ENCODE measurements at regions not wholly inside any gene's neighbourhood (a gene's known extent, or its start where the extent isn't known, plus 50 kb on each side); places are given as distances from the start of the nearest gene placed in this dataset.

DNA sequence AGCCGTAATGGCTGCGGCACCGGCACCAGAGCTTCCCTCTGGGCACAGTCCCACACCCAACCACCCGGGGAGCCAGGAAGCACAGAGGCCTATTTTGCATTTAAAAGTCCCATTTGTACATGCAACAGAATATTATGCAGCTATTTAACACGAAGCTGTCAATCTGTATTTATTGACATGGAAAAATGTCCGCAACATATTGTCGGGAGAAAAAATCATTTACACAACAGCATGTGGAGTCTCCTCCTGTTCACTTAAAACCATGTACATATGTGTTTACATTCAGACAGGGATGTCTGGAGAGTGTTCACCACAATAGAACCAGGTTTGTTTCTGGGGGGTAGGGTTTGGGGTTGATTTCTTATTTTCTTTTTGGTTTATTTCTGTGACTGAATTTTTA, 63.4 kb upstream of the GRIK3 start:
- TF ChIP-seq, protein P1, sequence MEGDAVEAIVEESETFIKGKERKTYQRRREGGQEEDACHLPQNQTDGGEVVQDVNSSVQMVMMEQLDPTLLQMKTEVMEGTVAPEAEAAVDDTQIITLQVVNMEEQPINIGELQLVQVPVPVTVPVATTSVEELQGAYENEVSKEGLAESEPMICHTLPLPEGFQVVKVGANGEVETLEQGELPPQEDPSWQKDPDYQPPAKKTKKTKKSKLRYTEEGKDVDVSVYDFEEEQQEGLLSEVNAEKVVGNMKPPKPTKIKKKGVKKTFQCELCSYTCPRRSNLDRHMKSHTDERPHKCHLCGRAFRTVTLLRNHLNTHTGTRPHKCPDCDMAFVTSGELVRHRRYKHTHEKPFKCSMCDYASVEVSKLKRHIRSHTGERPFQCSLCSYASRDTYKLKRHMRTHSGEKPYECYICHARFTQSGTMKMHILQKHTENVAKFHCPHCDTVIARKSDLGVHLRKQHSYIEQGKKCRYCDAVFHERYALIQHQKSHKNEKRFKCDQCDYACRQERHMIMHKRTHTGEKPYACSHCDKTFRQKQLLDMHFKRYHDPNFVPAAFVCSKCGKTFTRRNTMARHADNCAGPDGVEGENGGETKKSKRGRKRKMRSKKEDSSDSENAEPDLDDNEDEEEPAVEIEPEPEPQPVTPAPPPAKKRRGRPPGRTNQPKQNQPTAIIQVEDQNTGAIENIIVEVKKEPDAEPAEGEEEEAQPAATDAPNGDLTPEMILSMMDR (IDR thresholded peaks at IDR 0.05; ENCODE audit: borderline replicate concordance) = no peak
- intact Hi-C loops (cut with micrococcal nuclease) = no loop called here
- no peaks in the 10 kb centered on the region for H3K4me1 ChIP-seq
- no peak for DNase-seq
- no peak overlapping the region for H3K27ac ChIP-seq (replicated peaks)
- H3K36me3 ChIP-seq = no peaks in the 10 kb centered on the region
- no peak overlapping the region for H3K4me3 ChIP-seq
- H3K27me3 ChIP-seq (ENCODE audit: low read depth) = peaks cover 64% of the 10 kb centered on the region
- H3K9me3 ChIP-seq (replicated peaks) = peaks cover 4% of the 10 kb centered on the region

DNA sequence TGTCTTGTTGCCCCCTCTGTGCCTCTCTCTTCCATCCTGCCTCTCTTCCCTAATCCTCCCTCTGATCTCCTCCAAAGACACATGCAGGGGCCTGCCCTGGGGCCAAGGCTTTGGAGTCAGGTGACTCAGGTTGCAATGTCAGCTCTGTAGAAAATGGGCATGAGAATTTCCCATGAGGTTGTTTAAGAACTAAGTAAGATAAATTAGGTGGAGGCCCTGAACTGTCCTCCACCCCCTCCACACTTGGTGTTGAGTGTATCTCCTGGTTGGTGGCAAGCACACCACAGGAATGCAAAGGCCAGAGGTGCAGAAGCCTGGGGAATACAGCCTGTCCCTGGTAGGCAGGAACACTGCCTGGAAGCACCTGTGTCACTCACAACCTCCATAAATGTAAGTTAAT, 63.9 kb upstream of the GRIK3 start:
- TF ChIP-seq, protein P1 (IDR thresholded peaks at IDR 0.05; ENCODE audit: borderline replicate concordance) = no peak
- H3K9me3 ChIP-seq (replicated peaks) = peaks cover 4% of the 10 kb centered on the region
- H3K4me1 ChIP-seq = no peaks in the 10 kb centered on the region
- no peak overlapping the region for H3K27ac ChIP-seq (replicated peaks)
- no peak for DNase-seq
- H3K4me3 ChIP-seq = no peak overlapping the region
- intact Hi-C loops (cut with micrococcal nuclease) = no loop called here
- no peaks in the 10 kb centered on the region for H3K36me3 ChIP-seq
- peaks cover 58% of the 10 kb centered on the region for H3K27me3 ChIP-seq (ENCODE audit: low read depth)

DNA sequence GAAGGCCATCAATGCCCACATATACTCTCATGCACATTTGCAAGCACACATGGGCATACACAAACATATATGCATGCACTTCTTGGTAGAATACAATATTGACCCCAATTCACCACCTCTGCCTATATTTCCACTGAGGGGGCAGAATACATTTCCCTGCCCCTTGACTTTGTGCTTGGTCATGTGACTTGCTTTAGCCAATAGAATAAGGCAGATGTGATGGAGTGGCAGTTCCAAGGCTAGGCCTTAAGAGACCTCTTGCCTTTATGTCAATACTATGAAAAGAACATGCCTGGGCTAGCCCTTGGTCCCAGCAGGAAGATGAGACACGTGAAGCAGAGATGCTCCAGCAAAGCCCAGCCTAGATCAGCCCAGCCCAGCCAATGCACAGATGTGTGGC, 66.0 kb upstream of the GRIK3 start:
- no peaks in the 10 kb centered on the region for H3K36me3 ChIP-seq
- peaks cover 7% of the 10 kb centered on the region for H3K9me3 ChIP-seq (replicated peaks)
- H3K27ac ChIP-seq (replicated peaks) = no peak overlapping the region
- TF ChIP-seq, protein P1 (IDR thresholded peaks at IDR 0.05; ENCODE audit: borderline replicate concordance) = no peak
- peaks cover 38% of the 10 kb centered on the region for H3K27me3 ChIP-seq (ENCODE audit: low read depth)
- no peak overlapping the region for H3K4me3 ChIP-seq
- no peaks in the 10 kb centered on the region for H3K4me1 ChIP-seq
- intact Hi-C loops (cut with micrococcal nuclease) = no loop called here
- no peak for DNase-seq

DNA sequence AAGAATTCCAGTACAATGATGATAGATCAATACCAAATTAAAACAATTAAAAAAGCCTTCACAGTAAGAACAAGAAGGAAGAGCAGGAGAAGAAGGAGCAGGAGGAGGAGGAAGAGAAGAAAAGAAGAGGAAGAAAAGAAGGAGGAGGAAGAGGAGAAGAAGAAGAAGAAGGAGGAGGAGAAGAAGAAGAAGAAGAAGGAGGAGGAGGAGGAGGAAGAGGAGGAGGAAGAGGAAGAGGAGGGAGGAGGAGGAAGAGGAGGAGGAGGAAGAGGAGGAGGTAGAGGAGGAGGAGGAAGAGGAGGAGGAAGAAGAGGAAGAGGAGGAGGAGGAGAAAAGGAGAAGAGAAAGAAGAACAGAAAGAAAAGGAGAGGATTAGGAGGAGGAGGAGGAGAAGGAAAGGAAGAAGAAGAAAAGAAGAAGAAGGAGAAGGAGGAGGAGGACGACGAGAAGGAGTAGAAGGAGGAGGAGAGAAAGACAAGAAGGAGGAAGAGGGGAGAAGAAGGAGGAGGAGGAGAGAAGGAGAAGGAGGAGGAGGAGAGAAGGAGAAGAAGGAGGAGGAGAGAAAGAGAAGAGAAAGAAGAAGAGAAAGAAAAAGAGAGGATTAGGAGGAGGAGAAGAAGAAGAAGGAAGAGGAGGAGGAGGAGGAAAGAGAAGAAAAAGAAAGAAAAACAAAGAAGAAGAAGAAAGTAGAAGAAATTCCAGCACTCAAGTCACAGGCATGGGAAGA, 68.5 kb upstream of the GRIK3 start:
- intact Hi-C loops (cut with micrococcal nuclease) = no loop called here

DNA sequence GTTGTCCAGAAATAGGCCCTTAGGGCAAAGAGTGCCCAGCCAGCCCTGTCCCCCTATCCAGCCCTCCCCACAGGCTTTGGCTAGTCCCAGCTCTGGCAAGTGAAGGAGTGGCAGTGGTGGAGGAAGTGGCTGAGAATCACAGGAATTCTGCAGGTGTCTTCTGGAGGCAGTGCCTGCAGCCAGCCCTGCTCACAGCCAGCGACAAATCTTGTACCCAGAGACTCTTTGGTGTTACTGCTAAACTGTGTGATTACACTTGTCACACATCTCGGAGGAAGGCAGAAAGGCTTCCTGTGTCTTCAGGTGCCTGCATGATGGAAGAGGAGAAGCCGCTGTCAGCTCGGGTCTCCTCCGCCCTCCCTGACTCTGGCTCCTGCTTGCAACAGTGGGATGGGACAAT, 71.6 kb upstream of the GRIK3 start:
- Histone ChIP-seq H3K4me1 (no peaks in the 10 kb centered on the region), H3K27ac (replicated peaks) (no peak overlapping the region), H3K9me3 (replicated peaks) (peaks cover 4% of the 10 kb centered on the region), H3K36me3 (no peaks in the 10 kb centered on the region), H3K27me3 (ENCODE audit: low read depth) (peaks cover 14% of the 10 kb centered on the region), H3K4me3 (no peak overlapping the region)
- intact Hi-C loops (cut with micrococcal nuclease) = no loop called here
- TF ChIP-seq, protein P1 (IDR thresholded peaks at IDR 0.05; ENCODE audit: borderline replicate concordance) = no peak
- DNase-seq = no peak

More for the DNA sequence above, 68.5 kb upstream of the GRIK3 start:
- DNase-seq = no peak
- Histone ChIP-seq H3K36me3 (no peaks in the 10 kb centered on the region), H3K27ac (replicated peaks) (no peak overlapping the region), H3K27me3 (ENCODE audit: low read depth) (peaks cover 22% of the 10 kb centered on the region), H3K4me1 (no peaks in the 10 kb centered on the region), H3K4me3 (no peak overlapping the region), H3K9me3 (replicated peaks) (peaks cover 7% of the 10 kb centered on the region)
- TF ChIP-seq, protein P1 (IDR thresholded peaks at IDR 0.05; ENCODE audit: borderline replicate concordance) = no peak
